ENCODE measurements at regions not wholly inside any gene's neighbourhood (a gene's known extent, or its start where the extent isn't known, plus 50 kb on each side); places are given as distances from the start of the nearest gene placed in this dataset.

- H3K27ac Mint-ChIP-seq, result no peak overlapping the region
- H3K9me3 Mint-ChIP-seq, result peaks cover 14% of the 10 kb centered on the region
- ATAC-seq (no peak), DNase-seq (no peak)
- no peak for TF ChIP-seq CTCF (IDR thresholded peaks at IDR 0.05)
- POLR2A ChIA-PET, result no interaction called here
- intact Hi-C loops (cut with micrococcal nuclease), result no loop called here
- CTCF ChIA-PET, result interaction anchor here (0.8 kb wide), 1 partner anchor 24 kb away, joined by 3 read pairs; no protein-coding TSS in a partner anchor
- H3K4me3 Mint-ChIP-seq, result no peak overlapping the region
- H3K27me3 Mint-ChIP-seq, result no peaks in the 10 kb centered on the region
- no peaks in the 10 kb centered on the region for H3K4me1 Mint-ChIP-seq (ENCODE audit: low read depth)
- H3K36me3 Mint-ChIP-seq (ENCODE audit: low read depth), result peaks cover 2% of the 10 kb centered on the region
These were observed 362.3 kb upstream of the NOVA1 start for GRCh38 chr14:26959972-26960660.

- Mint-ChIP-seq H3K4me3 (no peak overlapping the region), H3K27ac (no peak overlapping the region), H3K27me3 (no peaks in the 10 kb centered on the region), H3K9me3 (peaks cover 10% of the 10 kb centered on the region), H3K4me1 (ENCODE audit: low read depth) (no peaks in the 10 kb centered on the region), H3K36me3 (ENCODE audit: low read depth) (peaks cover 2% of the 10 kb centered on the region)
- POLR2A ChIA-PET, result no interaction called here
- intact Hi-C loops (cut with micrococcal nuclease), result no loop called here
- CTCF ChIA-PET, result no interaction called here
- no peak for ATAC-seq
- no peak for TF ChIP-seq CTCF (IDR thresholded peaks at IDR 0.05)
- no peak for DNase-seq
These were observed 365.9 kb upstream of the NOVA1 start for GRCh38 chr14:26963711-26964110.

- intact Hi-C loops (cut with micrococcal nuclease), result no loop called here
- H3K4me1 Mint-ChIP-seq (ENCODE audit: low read depth), result no peaks in the 10 kb centered on the region
- ChIA-PET POLR2A (no interaction called here), CTCF (no interaction called here)
- DNase-seq (no peak), ATAC-seq (no peak)
- no peak for TF ChIP-seq CTCF (IDR thresholded peaks at IDR 0.05)
- no peaks in the 10 kb centered on the region for H3K36me3 Mint-ChIP-seq (ENCODE audit: low read depth)
- no peak overlapping the region for H3K27ac Mint-ChIP-seq
- H3K9me3 Mint-ChIP-seq, result peaks cover 13% of the 10 kb centered on the region
- H3K27me3 Mint-ChIP-seq, result no peaks in the 10 kb centered on the region
- H3K4me3 Mint-ChIP-seq, result no peak overlapping the region
These were observed 367.7 kb upstream of the NOVA1 start for GRCh38 chr14:26965490-26965889.

GRCh38 chr14:26966908-26967307 is 369.1 kb upstream of the NOVA1 start:
- ChIA-PET POLR2A (no interaction called here), CTCF (no interaction called here)
- no peak for TF ChIP-seq CTCF (IDR thresholded peaks at IDR 0.05)
- H3K27ac Mint-ChIP-seq, result no peak overlapping the region
- H3K36me3 Mint-ChIP-seq (ENCODE audit: low read depth), result no peaks in the 10 kb centered on the region
- H3K9me3 Mint-ChIP-seq, result peaks cover 11% of the 10 kb centered on the region
- intact Hi-C loops (cut with micrococcal nuclease), result no loop called here
- DNase-seq (no peak), ATAC-seq (no peak)
- no peaks in the 10 kb centered on the region for H3K27me3 Mint-ChIP-seq
- no peaks in the 10 kb centered on the region for H3K4me1 Mint-ChIP-seq (ENCODE audit: low read depth)
- no peak overlapping the region for H3K4me3 Mint-ChIP-seq

GRCh38 chr14:26974965-26975364 is 377.1 kb upstream of the NOVA1 start:
- no peak for TF ChIP-seq CTCF (IDR thresholded peaks at IDR 0.05)
- intact Hi-C loops (cut with micrococcal nuclease), result no loop called here
- POLR2A ChIA-PET, result no interaction called here
- CTCF ChIA-PET, result no interaction called here
- Mint-ChIP-seq H3K9me3 (peaks cover 5% of the 10 kb centered on the region), H3K27me3 (no peaks in the 10 kb centered on the region), H3K27ac (no peak overlapping the region), H3K4me3 (no peak overlapping the region), H3K36me3 (ENCODE audit: low read depth) (no peaks in the 10 kb centered on the region), H3K4me1 (ENCODE audit: low read depth) (no peaks in the 10 kb centered on the region)
- ATAC-seq (no peak), DNase-seq (no peak)

Measured in activated CD8-positive, alpha-beta T cell treated with anti-CD3 and anti-CD28 coated beads for 36 hours (primary cell).